ENCODE measurements at regions not wholly inside any gene's neighbourhood (a gene's known extent, or its start where the extent isn't known, plus 50 kb on each side); places are given as distances from the start of the nearest gene placed in this dataset.

DNA sequence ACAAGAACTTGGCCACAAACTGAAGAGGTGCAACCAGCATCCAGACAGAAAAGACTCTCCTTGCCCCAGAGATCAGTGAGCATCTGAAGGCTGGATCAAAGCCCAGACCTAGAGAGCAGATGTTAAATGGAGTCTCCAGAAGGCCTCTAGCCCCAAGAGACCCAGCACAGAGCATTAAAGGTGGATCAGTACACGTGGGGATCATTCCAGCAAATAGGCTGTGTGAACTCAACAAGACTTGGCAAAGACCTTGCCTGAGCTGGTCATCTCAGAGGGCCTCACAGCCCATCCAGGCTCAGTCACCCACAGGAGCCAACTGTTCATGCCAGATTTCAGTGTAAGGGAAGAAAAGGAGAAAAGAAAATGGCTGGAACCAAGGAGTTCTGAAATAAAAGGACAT, 214.0 kb downstream of the ENC1 start:
- Histone ChIP-seq H3K4me3 (ENCODE audit: low read depth, low read length) (no peak overlapping the region), H3K27me3 (ENCODE audit: control insufficient read depth, insufficient read depth, low read length) (no peaks in the 10 kb centered on the region), H3K9ac (no peak overlapping the region), H3K36me3 (ENCODE audit: control insufficient read depth, insufficient read depth, low read length) (no peaks in the 10 kb centered on the region), H3K79me2 (no peaks in the 10 kb centered on the region), H3K4me1 (no peaks in the 10 kb centered on the region), H3K27ac (no peak overlapping the region), H3K4me2 (ENCODE audit: low read length) (no peak overlapping the region), H2AFZ (no peak overlapping the region), H3K9me3 (ENCODE audit: control insufficient read depth, low read length) (no peaks in the 10 kb centered on the region)
- TF ChIP-seq, protein P1, sequence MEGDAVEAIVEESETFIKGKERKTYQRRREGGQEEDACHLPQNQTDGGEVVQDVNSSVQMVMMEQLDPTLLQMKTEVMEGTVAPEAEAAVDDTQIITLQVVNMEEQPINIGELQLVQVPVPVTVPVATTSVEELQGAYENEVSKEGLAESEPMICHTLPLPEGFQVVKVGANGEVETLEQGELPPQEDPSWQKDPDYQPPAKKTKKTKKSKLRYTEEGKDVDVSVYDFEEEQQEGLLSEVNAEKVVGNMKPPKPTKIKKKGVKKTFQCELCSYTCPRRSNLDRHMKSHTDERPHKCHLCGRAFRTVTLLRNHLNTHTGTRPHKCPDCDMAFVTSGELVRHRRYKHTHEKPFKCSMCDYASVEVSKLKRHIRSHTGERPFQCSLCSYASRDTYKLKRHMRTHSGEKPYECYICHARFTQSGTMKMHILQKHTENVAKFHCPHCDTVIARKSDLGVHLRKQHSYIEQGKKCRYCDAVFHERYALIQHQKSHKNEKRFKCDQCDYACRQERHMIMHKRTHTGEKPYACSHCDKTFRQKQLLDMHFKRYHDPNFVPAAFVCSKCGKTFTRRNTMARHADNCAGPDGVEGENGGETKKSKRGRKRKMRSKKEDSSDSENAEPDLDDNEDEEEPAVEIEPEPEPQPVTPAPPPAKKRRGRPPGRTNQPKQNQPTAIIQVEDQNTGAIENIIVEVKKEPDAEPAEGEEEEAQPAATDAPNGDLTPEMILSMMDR (IDR thresholded peaks at IDR 0.05): no peak

- no peak overlapping the region for H3K4me3 ChIP-seq (ENCODE audit: low read depth, low read length)
- TF ChIP-seq, protein P1 (IDR thresholded peaks at IDR 0.05): no peak
- no peaks in the 10 kb centered on the region for H3K9me3 ChIP-seq (ENCODE audit: control insufficient read depth, low read length)
- H3K27me3 ChIP-seq (ENCODE audit: control insufficient read depth, insufficient read depth, low read length): no peaks in the 10 kb centered on the region
- no peaks in the 10 kb centered on the region for H3K79me2 ChIP-seq
- H3K27ac ChIP-seq: no peak overlapping the region
- H2AFZ ChIP-seq: no peak overlapping the region
- H3K4me1 ChIP-seq: no peaks in the 10 kb centered on the region
- no peak overlapping the region for H3K9ac ChIP-seq
- no peak overlapping the region for H3K4me2 ChIP-seq (ENCODE audit: low read length)
- no peaks in the 10 kb centered on the region for H3K36me3 ChIP-seq (ENCODE audit: control insufficient read depth, insufficient read depth, low read length)
These were observed 216.2 kb downstream of the ENC1 start for GRCh38 chr5:74424162-74424868.

DNA sequence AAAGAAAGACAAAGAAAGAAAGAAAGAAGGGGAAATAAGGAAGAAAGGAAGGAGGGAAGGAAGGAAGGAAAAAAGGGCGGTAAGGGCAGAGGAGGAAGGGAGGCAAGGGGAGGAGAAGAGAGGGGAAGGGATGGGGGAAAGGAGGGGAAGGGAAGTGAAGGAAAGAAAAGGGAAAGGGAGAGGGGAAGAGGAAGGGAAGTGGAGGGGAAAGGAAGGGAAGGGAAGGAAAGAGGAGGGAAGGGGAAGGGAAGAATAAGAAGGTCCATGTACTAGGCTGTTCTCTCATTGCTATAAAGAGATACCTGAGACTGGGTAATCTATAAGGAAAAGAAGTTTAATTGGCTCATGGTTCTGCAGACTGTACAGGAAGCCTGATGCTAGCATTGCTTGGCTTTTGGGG, 217.1 kb downstream of the ENC1 start:
- Histone ChIP-seq H3K27ac (no peak overlapping the region), H3K27me3 (ENCODE audit: control insufficient read depth, insufficient read depth, low read length) (no peaks in the 10 kb centered on the region)

GRCh38 chr5:74422671-74423070, 217.9 kb downstream of the ENC1 start:
- Histone ChIP-seq H3K4me1 (peaks cover 4% of the 10 kb centered on the region), H3K4me2 (ENCODE audit: low read length) (no peak overlapping the region), H3K27me3 (ENCODE audit: control insufficient read depth, insufficient read depth, low read length) (no peaks in the 10 kb centered on the region), H3K27ac (no peak overlapping the region), H3K9me3 (ENCODE audit: control insufficient read depth, low read length) (no peaks in the 10 kb centered on the region), H3K9ac (no peak overlapping the region), H3K79me2 (no peaks in the 10 kb centered on the region), H3K4me3 (ENCODE audit: low read depth, low read length) (no peak overlapping the region), H3K36me3 (ENCODE audit: control insufficient read depth, insufficient read depth, low read length) (no peaks in the 10 kb centered on the region), H2AFZ (no peak overlapping the region)
- TF ChIP-seq, protein P1 (IDR thresholded peaks at IDR 0.05): no peak

More for the DNA sequence above, 217.1 kb downstream of the ENC1 start:
- TF ChIP-seq, protein P1 (IDR thresholded peaks at IDR 0.05): no peak
- Histone ChIP-seq H3K4me1 (peaks cover 4% of the 10 kb centered on the region), H3K9me3 (ENCODE audit: control insufficient read depth, low read length) (no peaks in the 10 kb centered on the region), H3K4me2 (ENCODE audit: low read length) (no peak overlapping the region), H3K4me3 (ENCODE audit: low read depth, low read length) (no peak overlapping the region), H3K9ac (no peak overlapping the region), H3K79me2 (no peaks in the 10 kb centered on the region), H2AFZ (no peak overlapping the region), H3K36me3 (ENCODE audit: control insufficient read depth, insufficient read depth, low read length) (no peaks in the 10 kb centered on the region)

DNA sequence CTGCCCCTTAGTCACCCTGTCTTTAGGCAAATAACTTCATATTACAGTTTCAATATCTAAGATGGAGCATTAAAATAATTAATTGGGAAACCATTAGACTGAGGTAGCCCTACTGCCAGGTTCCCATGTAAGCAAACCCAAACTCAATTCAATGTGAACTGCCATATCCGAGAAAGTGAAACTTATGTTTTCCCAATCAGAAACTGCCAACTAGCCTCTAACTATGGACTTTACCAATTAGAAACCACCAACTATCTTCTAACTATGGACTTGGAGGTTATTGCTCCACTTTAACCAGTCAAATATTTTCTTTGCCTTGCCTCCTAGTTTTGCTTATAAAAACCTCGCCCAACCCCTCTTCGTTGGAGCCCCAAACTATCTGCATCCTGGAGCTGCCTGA, 218.5 kb downstream of the ENC1 start:
- TF ChIP-seq, protein P1 (IDR thresholded peaks at IDR 0.05): no peak
- Histone ChIP-seq H3K4me2 (ENCODE audit: low read length) (no peak overlapping the region), H3K27me3 (ENCODE audit: control insufficient read depth, insufficient read depth, low read length) (no peaks in the 10 kb centered on the region), H3K9me3 (ENCODE audit: control insufficient read depth, low read length) (no peaks in the 10 kb centered on the region), H3K27ac (no peak overlapping the region), H3K4me1 (peaks cover 4% of the 10 kb centered on the region), H3K4me3 (ENCODE audit: low read depth, low read length) (no peak overlapping the region), H3K9ac (no peak overlapping the region), H2AFZ (no peak overlapping the region), H3K36me3 (ENCODE audit: control insufficient read depth, insufficient read depth, low read length) (no peaks in the 10 kb centered on the region), H3K79me2 (no peaks in the 10 kb centered on the region)

Measured in parathyroid adenoma (tissue), 2 donors.